HG02759 (cell line): ENCODE measurements at regions not wholly inside any gene's neighbourhood (a gene's known extent, or its start where the extent isn't known, plus 50 kb on each side); places are given as distances from the start of the nearest gene placed in this dataset.
"Not testable (repeated sequence)": the region's sequence is repeated elsewhere in the genome, so short reads cannot be mapped to it uniquely, and the experiment has no call there.

Experiments used
- ATAC-seq: cut with Tn5 transposase; IDR thresholded peaks from one replicate; pipeline ENCODE4 v1.9.1; 2021; ENCODE audit warnings: mild to moderate bottlenecking, moderate library complexity; ENCODE audit not compliant: unreplicated experiment

DNA sequence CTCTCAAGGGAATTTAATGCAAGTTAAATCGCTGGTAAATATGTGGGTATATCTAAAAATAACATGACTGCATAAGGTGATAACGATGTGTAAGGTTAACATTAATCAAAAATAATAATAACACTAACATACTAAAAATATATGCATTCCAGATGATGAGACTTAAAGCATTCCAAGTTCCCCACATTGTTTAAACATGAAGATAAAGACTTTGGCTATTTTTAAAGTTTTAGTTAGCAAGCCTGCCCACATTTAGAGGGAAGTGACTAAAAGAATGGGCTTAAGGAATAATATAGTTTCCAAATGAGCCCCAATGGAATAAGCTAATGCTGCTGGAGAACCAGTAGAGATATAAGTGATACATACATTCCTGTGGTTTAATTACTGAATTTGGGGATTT lies 941.3 kb downstream of the TBC1D32 start:
- no peak for ATAC-seq

DNA sequence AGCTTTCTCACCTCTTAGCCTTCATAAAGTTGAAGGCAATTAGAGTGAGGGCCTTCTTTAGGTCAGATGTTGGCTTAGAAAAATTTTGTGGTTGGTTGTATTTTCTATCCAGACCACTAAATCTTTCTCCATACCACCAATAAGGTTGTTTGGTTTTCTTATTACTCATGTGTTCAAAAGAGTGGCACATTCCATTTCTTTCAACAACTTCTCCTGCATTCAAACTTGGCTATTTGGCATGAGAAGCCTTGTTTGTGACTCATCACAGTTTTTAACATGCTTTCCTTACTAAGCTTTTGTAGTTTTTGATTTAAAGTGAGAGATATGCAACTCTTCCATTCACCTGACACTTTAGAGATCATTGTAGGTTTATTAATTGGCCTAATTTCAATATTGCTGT lies 949.6 kb downstream of the TBC1D32 start:
- ATAC-seq: no peak

DNA sequence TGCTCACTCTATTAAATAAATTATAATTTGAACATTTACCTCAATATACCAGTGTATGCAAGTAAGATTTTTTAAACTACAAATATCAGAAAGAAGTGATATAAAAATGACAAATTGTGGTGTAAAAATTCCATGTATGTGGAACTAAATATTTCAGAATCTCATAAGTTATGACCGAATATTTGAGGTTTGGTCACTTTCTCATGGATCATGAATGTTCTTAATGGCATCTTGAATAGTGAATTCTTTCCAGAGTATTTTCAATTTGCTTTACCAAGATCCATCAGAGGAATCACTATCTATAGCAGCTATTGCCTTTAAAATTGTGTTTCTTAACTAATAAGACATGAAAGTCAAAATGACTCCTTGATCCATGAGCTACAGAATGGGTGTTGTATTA lies 950.6 kb downstream of the TBC1D32 start:
- no peak for ATAC-seq

DNA sequence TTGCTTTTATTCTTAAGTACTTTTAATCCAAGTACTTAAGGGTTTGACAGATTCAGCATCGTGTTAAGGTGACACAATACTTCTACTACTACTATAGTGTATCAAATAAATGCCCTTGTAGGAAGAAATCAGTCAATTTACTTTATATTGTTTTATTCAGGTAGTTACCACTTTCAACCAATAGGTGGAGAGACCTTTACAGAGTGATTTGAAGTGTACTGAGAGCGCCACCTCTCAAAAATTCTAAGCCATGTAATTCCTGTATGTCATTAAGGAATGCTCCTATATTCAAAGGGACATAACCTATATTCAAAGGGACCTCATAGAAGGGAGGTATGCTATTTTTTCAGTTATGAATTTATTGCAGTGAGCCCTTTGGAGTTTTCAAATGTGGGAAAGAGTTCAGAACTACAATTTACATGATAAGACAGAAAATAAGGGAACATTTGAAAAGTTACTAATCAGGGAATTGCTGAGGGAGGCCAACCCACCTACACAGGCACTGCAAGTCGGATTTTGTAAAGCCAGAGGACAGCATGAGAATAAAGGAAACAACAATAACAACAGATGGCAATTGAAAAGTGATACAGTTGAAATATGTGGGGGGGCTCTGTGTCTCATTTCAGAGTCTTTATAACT lies 955.6 kb downstream of the TBC1D32 start:
- peak; percentile 84 for ATAC-seq

DNA sequence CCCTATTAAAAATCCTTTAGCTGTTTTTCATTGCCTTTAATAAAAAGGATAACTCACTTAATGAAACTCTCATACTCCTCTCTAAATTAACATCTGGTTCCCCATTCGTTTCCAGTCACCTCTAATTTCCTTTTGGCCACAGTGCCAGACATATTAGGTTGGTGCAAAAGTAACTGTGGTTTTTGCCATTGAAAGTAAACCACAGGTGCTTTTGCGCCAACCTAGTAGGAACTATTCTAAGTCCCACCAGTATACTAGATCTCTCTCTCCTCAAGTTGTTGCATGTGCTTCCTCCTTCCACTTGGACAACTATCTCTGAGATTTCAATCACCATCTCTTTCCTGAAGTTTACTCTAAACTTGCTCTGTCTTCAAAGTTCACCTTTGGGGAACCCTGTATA lies 961.1 kb downstream of the TBC1D32 start:
- ATAC-seq: no peak

DNA sequence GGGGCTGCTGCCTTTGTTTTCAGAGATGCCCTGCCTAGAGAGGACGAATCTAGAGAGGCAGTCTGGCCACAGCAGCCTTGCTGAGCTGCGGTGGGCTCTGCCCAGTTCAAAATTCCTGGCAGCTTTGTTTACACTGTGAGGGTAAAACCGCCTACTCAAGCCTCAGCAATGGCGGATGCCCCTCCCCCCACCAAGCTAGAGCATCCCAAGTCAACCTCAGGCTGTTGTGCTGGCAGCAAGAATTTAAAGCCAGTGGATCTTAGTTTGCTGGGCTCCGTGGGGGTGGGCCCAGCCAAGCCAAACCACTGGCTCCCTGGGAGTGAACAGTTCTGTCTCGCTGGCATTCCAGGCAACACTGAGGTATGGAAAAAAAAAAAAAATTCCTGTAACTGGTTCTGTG lies 970.9 kb downstream of the TBC1D32 start:
- no peak for ATAC-seq

- not testable (repeated sequence) for ATAC-seq
Observed at GRCh38 chr6:120358535-120358934, 975.7 kb downstream of the TBC1D32 start.

DNA sequence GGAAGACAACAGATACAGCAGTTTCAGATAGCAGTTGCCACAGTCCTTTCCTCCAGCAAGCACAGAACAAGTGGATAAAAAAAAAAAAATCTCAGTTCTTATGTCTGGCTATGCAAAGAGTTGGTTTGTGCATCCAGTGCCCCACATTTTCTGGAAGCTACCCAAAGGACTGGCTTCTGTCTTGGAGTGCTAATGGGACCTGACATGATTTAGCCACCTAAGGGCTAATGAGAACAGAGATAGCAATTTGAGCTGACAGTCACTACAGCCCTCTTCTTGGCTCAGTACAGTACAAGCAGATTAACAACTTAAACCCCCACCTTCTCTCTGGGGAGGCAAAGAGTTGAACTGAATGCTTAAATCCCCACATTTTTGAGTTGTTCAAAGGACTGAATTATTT lies 976.8 kb downstream of the TBC1D32 start:
- ATAC-seq: no peak

GRCh38 chr6:120355822-120356221 lies 978.5 kb downstream of the TBC1D32 start:
- ATAC-seq: no peak

GRCh38 chr6:120354452-120355098 lies 979.7 kb downstream of the TBC1D32 start:
- ATAC-seq: peak; percentile 66

DNA sequence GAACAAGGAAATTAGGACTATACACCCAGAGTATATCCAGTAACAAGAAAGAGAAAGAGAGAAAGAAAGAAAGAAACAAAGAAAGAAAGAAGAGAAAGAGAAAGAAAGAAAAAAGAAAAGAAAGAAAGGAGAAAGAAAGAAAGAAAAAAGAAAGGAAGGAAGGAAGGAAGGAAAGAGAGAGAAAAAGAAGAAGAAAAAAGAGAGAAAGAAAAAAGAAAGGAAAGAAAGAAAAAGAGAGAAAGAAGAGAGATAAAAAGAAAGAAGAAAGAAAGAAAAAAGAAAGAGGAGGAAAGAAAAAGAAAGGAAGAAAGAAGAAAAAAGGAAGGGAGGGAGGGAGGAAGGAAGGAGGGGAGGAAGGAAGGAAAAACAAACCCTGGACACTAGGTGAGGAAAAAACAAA lies 981.8 kb downstream of the TBC1D32 start:
- no peak for ATAC-seq

DNA sequence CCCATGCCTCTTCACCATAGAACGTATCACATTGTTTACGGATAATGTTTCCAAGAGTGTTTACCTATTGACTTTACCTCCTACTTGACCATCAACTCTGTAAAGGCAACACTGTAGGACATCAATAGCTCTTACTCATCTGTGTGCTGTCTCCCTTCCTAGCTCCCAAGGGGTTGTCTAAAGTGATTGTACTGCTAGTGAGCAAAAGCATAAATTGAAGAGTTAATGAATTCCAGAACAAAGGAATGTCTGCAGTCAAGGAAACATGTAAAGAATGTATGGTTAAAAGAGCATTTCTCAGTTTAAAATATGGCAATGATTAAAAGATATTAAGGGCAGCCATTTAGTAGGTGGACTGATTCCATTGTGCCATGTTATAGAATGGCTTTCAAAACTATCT lies 985.4 kb downstream of the TBC1D32 start:
- ATAC-seq: no peak

DNA sequence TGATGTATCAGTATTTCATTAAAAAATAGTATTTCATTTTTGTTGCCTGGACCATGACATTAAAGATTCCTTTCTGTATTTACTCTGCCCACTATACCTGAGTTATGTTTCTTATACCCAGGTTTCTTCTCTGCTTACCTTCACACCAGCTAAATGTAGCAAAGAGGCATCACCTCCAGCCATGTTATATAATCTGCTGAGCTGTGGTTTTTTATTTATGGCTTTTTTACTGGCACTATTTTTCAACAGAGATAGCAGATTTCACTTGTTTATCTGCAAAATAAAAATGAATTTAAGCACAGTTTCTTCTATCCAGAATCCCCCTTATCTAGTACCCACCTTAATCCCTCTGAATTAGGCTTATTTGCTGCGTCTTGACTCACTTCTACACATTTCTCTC lies 979.0 kb upstream of the MAN1A1 start:
- ATAC-seq: no peak

- peak; percentile 80 for ATAC-seq
Observed at GRCh38 chr6:120320481-120321162, 971.1 kb upstream of the MAN1A1 start.

GRCh38 chr6:120304223-120304622 lies 954.7 kb upstream of the MAN1A1 start:
- peak; percentile 36 for ATAC-seq

- peak; percentile 36 for ATAC-seq
Observed at GRCh38 chr6:120303527-120303926, 954.0 kb upstream of the MAN1A1 start.

DNA sequence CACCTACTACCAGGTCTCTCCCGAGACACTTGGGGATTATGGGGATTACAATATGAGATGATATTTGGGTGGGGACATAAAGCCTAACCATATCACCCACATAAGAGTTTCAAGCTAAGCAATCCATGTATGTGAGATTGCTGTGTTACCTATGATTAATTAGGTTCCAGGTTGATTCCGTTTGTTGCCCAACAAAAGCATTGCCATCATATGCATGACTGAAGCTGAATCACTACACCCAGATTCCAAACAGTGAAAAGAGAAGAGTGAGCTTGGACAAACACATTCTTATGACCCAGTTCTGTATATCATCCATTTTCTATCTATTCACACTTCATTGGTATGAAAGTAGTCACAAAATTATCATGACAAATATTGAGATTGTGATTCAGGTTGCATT lies 952.5 kb upstream of the MAN1A1 start:
- no peak for ATAC-seq

DNA sequence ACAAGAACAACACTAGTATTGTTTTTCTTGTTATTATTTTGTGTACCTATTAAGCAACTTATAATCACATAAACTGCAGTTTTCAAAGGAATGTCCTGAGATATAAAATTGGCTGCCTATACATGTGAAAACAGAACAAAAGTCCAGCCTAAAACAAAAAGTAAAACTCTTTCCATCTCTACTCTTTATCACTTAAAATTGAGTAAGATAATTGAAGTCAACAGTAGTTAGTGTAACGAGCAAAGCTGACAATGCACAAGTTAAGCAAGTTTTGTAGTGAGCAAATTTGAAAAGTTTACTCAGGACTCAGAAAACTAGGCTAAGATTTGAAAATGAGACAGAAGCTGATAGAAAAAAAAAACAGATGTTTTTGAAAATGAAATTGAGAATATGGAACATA lies 941.4 kb upstream of the MAN1A1 start:
- ATAC-seq: no peak

GRCh38 chr6:120282005-120282404 lies 932.4 kb upstream of the MAN1A1 start:
- no peak for ATAC-seq

GRCh38 chr6:120279466-120280167 lies 930.1 kb upstream of the MAN1A1 start:
- ATAC-seq: no peak

- no peak for ATAC-seq
Observed at GRCh38 chr6:120278689-120279396, 929.3 kb upstream of the MAN1A1 start.
